CD4-positive, alpha-beta T cell treated with Interleukin-6 at 100 ng/mL for 8 hours (primary cell): ENCODE measurements at regions not wholly inside any gene's neighbourhood (a gene's known extent, or its start where the extent isn't known, plus 50 kb on each side); places are given as distances from the start of the nearest gene placed in this dataset.
"Not testable (repeated sequence)": the region's sequence is repeated elsewhere in the genome, so short reads cannot be mapped to it uniquely, and the experiment has no call there.

ENCODE experiments used
- DNase-seq: peaks from one replicate; pipeline ENCODE4 v3.0.0-alpha.2; 2020; ENCODE audit warnings: mixed read lengths, low spot score

GRCh38 chrX:66110112-66110511 lies 53.9 kb upstream of the HEPH start:
- DNase-seq: peak; percentile 15

- DNase-seq: not testable (repeated sequence)
These were observed 56.2 kb upstream of the HEPH start for GRCh38 chrX:66107860-66108259.

GRCh38 chrX:66102398-66102797 lies 61.6 kb upstream of the HEPH start:
- DNase-seq: not testable (repeated sequence)

GRCh38 chrX:66098162-66098561 lies 58.3 kb upstream of the VSIG4 start:
- DNase-seq: no peak

GRCh38 chrX:66096987-66097386 lies 57.1 kb upstream of the VSIG4 start:
- DNase-seq: not testable (repeated sequence)

GRCh38 chrX:66090004-66090403 lies 50.1 kb upstream of the VSIG4 start:
- not testable (repeated sequence) for DNase-seq
